ENCODE measurements at regions not wholly inside any gene's neighbourhood (a gene's known extent, or its start where the extent isn't known, plus 50 kb on each side); places are given as distances from the start of the nearest gene placed in this dataset.

DNA sequence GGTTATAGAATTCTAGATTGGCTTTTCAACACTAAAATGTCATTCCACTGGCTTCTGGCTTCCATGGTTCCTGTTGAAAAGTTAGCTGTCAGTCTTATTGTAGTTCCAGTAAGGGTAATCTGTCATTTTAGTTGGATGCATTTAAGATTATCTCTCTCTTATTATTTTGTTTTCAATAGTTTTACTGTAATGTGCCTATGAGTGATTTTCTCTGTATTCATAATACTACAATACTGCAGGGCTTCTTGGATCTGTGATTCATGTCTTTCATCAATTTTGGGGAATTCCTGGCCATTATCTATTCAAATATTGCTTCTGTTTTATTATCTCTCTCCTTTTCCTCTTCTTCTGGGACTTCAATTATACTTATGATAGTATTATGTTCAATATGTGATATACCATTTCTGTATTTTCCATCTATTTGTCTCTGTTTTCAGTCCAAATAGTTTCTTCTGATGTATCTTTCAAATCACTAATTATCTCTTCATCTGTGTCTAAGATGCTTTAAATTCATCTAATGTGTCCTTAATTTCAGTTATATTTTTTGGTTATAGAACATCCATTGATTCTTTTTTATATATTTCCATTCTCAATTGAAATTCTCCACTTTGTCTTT, 101.5 kb downstream of the KCTD15 start:
- DNase-seq: no peak

- DNase-seq: no peak
Measured at GRCh38 chr19:33900817-33901216, 104.1 kb downstream of the KCTD15 start.

GRCh38 chr19:33902395-33902794, 105.7 kb downstream of the KCTD15 start:
- no peak for DNase-seq

- no peak for DNase-seq
Measured at GRCh38 chr19:33902802-33903488, 106.3 kb downstream of the KCTD15 start.

GRCh38 chr19:33903489-33903850, 106.8 kb downstream of the KCTD15 start:
- no peak for DNase-seq

DNA sequence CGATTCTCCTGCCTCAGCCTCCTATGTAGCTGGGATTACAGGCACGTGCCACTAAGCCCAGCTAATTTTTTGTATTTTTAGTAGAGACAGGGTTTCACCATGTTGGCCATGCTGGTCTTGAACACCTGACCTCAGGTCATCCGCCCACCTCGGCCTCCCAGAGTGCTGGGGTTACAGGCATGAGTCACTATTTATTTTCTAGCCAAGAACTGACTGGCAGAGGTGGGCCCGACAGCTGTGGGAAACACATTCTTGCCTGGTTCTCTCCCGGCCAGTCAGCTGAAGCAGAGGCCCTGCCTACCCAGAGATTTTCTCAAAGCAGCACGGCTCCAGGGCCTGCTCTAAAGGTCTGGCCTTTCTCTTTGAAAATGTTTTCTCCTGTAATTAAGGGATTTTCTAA, 108.0 kb downstream of the KCTD15 start:
- peak; percentile 38 for DNase-seq

GRCh38 chr19:33905473-33905936, 108.8 kb downstream of the KCTD15 start:
- peak; percentile 33 for DNase-seq

DNA sequence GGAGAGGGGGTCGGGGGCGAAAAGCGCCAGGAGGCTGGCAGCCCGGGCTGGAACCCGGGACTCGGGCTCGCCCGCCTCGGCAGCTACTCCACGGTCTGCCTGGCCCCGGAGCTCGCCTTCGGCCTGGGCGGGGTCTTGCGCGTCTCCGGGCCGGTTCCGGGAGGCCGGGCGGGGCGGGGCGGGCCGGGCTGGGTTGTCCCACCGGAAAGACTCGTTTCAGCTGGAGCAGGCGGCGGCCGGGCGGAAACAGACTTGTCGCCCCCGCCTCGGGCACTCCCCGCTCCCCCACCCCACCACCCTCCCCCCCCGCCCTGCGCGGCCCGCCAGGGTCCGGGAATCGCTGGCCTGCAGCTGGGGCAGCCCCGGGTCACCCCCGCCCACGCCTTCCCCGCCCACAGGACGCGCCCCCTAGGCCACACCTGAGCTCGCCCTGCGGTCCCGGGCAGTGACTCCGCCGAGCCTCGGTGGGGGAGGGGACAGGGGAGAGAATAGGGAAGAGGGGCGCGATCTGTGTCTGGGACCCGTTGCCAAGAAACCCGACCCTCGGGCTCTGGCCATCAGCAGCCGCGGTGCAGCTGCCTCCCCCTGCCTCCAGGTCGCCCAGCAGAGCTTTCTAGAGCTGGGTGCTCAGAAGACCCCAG, 109.4 kb downstream of the KCTD15 start:
- DNase-seq: peak; percentile 50

DNA sequence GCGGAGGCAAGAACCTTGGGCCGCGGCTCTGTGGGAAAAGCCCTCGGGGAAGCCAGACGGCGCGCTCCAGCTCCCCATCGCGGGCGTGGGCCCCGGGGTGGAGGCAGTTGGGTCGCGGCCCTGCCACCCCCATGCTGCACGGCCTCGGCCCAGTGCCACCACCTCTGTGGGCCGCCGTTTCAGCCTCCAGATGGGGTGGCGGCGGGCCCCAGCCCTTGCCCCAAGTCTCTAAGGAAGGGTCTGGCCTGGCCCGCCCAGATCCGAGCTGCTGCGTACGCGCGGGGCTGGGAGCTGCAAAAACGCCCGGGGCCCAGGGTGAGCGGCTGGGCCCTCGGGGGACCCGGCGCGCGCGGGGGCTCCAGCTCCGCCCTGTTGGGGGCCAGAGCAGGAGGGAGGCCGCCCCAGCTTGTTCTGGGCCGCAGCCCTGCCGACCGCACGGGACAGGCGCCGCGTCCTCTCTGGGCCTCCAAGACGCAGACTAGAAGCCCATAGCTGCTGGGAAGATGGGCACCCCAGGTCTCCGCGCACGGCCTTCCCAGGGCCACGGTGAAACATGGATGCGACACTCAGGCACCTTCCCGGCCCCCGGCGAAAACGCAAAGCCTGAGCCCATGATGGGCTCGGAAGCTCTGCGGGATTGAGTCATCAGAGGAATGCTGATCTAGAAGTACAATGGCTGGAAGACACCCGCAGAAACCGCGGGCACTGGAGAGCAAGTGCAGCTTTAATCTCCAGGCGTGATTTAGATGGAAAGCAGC, 110.1 kb downstream of the KCTD15 start:
- DNase-seq: no peak

GRCh38 chr19:33910922-33911321, 114.3 kb downstream of the KCTD15 start:
- DNase-seq: no peak

GRCh38 chr19:33914599-33914998, 117.9 kb downstream of the KCTD15 start:
- DNase-seq: no peak

DNA sequence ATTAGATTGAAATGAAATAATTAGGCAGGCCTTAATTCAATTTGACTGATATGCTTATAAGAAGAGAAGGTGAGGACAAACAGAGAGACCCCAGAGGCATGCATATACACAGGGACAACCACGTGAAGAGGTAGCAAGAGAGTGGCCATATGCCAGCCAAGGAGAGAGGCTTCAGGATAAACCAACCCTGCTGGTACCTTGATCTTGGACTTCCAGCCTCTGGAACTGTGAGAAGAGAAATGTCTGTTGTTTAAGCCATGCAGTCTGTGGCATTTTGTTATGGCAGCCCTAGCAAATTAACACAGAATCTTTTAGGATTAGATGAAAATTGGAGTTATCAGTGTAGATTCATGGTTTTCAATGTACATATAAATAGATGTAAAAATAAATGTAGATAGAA, 120.1 kb downstream of the KCTD15 start:
- DNase-seq: no peak

DNA sequence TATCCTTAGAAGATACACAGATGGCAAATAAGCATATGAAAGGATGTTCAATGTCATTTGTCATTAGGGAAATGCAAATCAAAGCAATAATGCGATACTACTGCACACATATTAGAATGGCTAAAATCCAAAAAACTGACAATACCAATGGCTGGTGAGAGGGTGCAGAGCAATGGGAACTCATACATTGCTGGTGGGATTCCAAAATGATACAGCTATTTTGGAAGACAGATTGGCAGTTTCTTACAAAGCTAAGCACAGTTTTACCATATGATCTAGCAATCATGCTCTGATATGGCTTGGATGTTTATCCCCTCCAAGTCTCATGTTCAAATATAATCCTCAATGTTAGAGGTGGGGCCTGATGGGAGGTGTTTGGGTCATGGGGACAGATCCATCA, 122.6 kb downstream of the KCTD15 start:
- DNase-seq: no peak

GRCh38 chr19:33921165-33921564, 124.5 kb downstream of the KCTD15 start:
- no peak for DNase-seq

DNA sequence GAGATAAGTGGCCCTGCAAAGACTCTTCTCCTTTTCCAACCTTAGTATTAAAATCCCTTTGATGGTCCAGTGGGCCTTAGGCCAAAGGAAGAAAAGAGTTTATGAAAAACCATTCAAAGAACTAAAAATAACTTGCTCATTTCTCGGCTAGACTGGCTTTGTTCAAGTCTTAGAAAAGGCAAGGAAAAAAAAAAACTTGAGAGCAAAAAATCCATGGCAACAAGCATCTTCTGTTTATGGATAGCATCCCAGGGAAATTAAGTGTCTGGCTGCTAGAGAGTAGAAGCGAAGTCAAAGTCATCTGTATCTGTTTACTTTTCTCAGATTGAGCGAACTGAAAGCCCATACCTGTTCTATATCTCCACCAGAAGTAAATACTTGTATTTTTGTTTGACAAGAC, 129.6 kb downstream of the KCTD15 start:
- no peak for DNase-seq

DNA sequence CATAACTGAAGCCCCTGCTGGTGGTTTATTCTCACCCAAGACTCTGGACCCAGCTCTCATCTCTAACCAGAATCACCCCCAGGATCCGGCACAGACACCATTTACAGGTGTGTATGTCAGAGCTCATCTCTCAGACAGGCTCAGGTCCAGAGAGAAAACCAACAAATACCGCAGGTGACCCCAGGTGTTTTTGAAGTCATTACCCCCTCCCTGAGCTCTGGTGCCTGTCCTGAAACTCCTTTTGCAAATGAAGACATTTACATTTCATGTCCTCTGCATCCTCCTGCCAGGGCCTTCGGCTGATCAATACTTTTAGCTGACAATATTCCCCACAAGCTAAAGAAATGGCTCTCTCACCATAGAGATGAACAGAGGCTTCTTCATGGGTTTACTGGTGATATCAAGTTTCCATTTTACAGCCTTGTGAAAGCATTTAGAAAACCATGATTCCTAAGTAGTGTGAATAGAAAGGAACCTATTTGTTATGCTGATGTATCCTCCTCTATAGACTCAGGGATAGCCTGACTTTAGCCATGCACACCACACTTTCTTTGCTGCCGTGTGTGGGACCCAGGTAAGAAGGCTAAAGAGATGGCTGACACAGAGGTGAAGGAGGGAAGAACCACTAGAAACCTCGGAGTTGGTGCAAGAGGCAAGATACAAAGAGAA, 131.3 kb downstream of the KCTD15 start:
- no peak for DNase-seq

GRCh38 chr19:33928458-33928950, 131.8 kb downstream of the KCTD15 start:
- no peak for DNase-seq

- no peak for DNase-seq
Measured at GRCh38 chr19:33933931-33934330, 137.3 kb downstream of the KCTD15 start.

DNA sequence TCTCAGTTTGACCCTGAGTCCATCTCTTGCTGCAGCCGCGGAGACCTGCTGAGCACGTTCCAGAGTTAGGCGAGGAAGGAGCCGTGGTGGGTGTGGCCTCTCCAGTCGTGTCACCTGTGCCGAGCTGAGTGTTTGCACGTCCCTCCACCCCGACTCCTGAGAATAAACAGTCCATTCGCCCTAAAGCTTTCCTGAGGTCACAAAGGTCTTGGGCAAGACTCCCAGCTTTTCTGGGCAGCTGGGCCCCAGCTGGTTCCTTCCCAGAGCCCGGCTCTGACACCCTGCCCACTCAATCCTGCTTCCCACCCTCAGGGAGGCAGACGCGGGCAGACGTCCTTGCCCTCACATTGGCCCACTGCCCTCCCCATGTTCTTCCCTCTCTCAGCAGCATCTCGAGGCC, 142.2 kb downstream of the KCTD15 start:
- no peak for DNase-seq

GRCh38 chr19:33941133-33941532, 144.5 kb downstream of the KCTD15 start:
- no peak for DNase-seq

DNA sequence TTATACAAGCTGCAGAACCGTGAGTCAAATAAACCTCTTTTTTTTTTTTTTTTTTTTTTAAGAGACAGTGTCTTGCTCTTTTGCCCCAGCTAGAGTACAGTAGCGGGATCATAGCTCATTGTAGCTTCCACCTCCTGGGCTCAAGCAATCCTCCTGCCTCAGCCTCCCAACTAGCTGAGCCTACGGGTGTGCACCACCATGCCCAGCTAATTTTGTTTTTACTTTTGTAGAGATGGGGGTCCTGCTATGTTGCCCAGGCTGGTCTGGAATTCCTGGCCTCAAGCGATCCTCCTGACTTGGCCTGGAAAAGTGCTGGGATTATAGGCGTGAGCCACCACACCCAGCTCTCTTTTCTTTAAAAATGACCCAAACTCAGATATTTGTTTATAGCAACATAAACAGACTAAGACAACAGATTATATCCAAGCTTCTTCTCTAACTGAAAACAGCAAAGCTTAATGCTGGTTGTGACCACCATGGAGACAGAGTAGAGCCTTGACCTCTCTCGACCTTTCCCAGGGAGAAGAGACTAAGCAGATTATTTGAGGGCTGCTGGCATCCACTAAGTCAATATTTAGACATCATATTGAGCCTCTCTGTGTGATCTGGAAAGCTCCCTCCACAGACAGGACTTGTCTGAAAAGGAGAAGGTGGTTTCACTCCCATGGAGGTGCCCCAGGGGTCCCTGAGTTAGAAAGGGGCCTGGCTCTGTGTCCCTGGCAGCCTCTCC, 150.0 kb downstream of the KCTD15 start:
- DNase-seq: no peak

All from left kidney (tissue), 1 donor.